Urothelium cell line (cell line): ENCODE measurements at regions not wholly inside any gene's neighbourhood (a gene's known extent, or its start where the extent isn't known, plus 50 kb on each side); places are given as distances from the start of the nearest gene placed in this dataset.
A peak's percentile ranks its signal among the peaks of the same experiment; 100 is the strongest.

Experiments used
- DNase-seq: peaks from one replicate; pipeline ENCODE4 v3.0.0; 2011; ENCODE audit warnings: low spot score, mixed read lengths
- FAIRE-seq: peaks from 2 replicates; lab custom pipeline; 2011; peaks lifted over from hg19 to GRCh38; lab: Jason Lieb, UNC

DNA sequence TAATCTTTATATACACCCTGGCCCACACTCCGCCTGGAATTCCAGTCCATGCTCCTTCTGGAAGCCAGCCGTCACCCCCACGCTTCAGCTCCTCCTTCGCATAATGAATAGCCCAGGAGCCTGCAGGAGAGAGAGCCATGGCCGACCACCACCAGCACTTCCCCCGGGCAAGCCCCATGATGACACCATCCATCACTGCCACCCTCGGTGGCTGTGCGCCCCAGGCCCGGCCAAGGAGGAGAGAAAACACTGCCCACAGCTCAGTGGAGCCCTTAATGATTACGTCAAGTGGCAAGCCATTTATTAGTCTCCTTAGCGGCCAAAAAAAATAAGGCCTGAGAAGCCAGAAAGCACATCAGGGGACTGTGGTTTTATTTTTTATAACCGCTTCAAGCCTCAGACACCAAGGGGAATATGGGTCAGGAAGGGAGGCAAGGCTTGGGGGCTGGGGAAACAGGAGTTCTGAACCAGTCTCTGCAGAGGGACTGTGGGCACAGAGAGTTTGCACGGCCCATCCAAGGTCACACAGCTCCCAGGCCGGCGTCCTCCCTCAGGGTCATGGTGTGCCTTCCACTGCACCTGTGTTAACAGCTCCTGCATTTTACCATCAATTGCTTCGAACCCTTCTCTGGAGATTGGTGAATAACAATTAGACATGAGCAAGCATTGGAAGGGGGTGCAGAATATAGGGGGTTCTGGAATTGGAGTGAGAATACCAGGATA lies 134.3 kb downstream of the MN1 start:
- peak; percentile 79 for FAIRE-seq
- DNase-seq: no peak

DNA sequence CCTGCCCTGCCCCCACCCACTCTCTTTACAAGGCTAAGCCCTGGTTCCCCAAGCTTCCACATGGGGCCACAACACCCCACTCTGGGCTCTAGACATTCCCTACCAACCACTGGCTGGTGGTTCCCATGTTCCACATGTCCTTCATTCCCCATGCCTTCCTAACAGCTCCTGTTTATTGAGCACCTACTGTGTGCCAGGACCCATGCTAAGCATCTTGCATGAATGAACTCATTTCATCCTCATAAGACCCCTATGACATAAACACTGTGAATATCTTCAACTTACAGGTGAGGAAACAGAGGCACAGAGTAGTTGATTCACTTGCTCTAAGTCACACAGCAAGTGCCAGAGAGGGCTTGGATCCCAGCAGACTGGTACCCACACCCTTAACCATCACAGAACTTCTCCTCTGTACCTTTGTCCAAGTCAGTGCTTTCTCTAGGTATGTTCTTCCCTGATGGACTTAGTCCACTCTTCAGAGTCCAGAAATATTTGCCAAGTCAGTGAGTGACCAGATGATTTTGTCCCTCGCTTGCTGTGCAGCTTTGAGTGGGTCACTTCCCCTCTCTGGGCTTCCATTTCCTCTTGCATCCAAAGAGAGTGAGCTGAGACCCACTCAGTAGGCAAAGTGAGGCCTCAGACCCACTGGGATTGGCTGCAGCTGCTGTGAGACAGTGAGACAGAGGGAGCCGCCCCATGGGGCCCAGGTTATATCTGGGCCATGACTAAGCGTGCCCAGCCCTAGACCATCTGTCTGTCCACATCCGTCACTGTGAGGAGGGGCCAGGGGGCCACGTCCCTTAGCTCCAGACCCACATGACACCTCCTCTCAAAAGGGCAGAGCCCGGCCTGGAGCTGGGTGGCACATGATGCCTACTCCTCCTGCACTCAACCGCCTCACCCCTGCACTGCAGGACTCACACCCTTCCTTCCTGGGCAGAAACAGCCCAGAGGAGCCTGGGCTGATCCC lies 132.4 kb downstream of the MN1 start:
- FAIRE-seq (peak; percentile 99), DNase-seq (peak; percentile 99)

- DNase-seq: peak; percentile 70
- FAIRE-seq: no peak
Observed at GRCh38 chr22:27669798-27670599, 131.6 kb downstream of the MN1 start.

GRCh38 chr22:27670701-27671412 lies 130.7 kb downstream of the MN1 start:
- no peak for FAIRE-seq
- peak; percentile 94 for DNase-seq

- no peak for DNase-seq
- FAIRE-seq: no peak
Observed at GRCh38 chr22:27671413-27671935, 130.1 kb downstream of the MN1 start.

DNA sequence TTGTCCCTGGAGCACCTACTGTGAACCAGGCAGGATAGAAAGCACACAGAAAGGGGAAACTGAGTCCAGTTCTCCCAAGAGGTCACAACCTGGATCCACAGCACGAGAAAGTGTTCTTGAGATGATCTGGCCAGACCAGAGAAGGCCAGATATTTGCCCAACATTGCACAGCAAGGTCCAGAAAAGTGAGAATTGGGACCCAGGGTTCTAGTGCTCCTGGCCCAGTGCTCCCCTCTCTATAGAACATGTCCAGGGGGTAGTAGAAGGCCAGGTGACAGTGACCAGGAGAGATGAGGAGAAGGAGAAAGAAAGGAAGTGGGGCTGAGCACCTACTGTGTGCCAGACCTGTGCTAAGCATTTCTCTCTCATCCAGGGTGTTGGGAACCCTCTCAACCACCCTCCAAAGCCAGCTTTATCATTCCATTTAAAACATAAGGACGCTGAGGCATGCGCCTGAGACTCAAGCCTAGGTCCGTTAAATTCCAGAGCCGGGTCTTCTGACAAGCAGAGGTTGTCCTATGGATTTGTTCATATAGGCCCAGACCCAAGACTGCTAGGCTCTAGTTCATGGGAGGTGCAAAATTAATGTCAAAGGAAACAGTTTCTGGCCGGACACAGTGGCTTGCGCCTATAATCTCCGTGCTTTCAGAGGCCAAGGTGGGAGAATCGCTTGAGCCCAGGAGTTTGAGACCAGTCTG lies 128.7 kb downstream of the MN1 start:
- FAIRE-seq (peak; percentile 95), DNase-seq (no peak)

GRCh38 chr22:27673839-27674238 lies 127.7 kb downstream of the MN1 start:
- DNase-seq (no peak), FAIRE-seq (peak; percentile 66)

DNA sequence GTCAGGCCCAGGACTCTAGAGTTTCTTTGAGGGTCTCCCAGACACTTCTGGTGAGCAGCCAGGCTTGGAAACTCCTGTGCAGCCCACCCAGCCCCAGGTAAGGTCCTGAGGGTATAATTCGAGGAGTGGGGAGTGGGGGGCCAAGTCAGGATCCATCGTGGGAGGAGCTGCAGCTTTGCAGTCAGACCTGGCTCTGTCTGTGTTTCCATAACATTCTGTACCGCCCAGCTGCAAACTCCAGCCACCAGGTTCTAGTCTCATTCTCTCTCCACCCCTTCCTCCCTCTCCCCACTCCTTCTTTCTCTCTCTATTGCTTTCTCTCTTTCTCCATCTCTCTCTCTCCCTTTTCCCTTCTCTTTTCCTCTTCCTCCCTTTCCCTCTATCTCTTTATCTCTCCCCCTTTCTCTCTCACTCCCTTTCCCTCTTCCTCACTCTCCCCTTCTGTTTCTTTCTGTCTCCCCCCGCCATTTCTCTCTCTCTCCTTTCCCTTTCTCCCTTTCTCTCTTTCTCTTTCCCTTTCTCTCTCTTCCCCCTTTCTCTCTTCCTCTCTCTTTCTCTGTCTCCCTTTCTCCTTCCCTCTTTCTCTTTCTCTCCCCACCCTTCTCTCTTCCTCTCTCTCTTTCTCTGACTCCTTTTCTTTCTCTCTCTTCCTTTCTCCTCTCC lies 127.2 kb downstream of the MN1 start:
- DNase-seq (no peak), FAIRE-seq (peak; percentile 42)

DNA sequence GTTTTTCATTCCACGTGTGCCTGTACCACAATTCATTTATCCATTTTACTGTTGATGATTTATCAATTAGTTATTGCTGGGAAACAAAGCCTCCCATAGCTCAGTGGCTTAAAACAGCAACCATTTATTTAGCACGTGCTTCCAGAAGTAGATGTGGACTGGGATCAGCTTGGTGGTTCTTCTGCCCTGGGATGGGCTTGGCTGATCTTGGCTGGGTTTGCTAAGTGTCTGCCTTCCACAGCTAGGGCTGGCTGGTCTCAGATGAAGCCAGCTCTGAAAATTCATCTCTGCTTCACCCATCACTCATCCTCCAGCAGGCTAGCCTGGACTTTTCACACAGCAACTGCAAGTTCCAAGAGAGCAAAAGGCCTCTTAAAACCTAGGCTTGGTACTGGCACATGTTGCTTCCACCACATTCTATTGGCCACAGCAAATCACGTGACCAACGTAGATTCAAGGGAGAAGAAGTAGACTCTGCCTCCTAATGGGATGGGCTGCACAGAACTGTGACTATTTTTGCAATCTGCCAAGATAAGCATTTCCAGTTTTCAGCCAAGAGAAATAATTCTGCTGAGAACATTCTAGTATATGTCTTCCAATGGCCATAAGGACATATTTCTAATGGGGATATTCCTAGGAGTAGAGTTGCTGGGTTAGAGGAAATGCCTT lies 124.9 kb downstream of the MN1 start:
- no peak for DNase-seq
- FAIRE-seq: no peak

- FAIRE-seq (peak; percentile 65), DNase-seq (no peak)
Observed at GRCh38 chr22:27677905-27678458, 123.6 kb downstream of the MN1 start.

- FAIRE-seq: peak; percentile 93
- DNase-seq: no peak
Observed at GRCh38 chr22:27679176-27679575, 122.4 kb downstream of the MN1 start.

DNA sequence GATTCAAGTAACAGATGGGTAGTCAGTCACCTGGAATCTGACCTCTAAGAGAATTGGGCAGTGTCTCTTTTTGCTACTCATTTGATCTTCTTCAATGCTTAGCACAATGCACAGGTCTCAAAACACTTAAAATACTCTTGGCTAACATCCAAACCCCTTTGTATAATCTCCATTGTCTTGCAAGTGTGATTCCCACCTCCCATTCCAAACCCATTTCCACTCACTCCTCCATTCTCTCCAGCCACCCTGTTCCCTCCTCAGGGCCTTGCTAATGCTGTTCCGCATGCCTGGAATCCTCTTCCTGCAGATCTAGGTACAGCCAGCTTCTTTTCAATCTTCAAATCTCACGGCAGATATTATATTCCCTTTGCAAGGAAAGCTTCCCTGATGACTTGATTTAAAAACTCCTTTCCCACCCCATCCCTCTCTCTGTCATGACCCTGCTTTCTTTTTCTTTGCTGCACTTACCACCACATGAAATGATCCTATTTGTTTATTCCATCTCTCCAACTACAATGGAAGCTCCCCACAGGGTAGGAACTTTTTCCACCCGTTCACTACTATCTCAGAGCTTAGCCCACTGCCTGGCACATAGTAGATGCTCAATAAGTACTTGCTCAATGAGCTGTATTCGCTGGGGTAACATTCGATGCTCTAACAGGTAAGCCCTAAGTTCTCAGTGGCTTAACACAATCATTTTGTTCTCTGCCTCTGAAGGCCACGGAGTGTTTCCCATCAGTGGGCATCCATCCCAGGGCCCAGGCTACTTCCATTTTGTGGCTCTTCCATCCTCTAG lies 121.7 kb downstream of the MN1 start:
- peak; percentile 20 for FAIRE-seq
- DNase-seq: no peak

DNA sequence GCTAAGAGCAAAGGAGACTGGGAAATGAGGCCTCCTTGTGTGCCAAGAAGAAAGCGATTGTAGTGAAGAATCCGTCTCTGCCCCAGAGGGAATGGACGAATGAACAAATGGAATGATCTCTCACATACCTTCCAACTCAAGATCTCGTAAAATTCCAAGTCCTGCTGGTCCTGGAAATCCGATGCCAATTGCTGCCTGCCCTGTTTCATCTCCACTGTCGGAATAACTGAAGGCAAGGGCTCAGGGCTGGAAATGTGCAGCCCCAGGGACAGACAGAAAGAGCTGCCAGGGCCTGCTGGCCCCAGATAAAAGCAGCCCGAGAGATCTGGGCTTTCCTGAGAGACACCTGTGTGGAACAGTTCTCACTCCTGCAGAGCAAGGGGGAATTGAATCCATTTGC lies 120.9 kb downstream of the MN1 start:
- no peak for DNase-seq
- FAIRE-seq: no peak

- DNase-seq: no peak
- FAIRE-seq: peak; percentile 97
Observed at GRCh38 chr22:27681037-27681436, 120.5 kb downstream of the MN1 start.

GRCh38 chr22:27682437-27682836 lies 119.1 kb downstream of the MN1 start:
- FAIRE-seq: peak; percentile 56
- no peak for DNase-seq

DNA sequence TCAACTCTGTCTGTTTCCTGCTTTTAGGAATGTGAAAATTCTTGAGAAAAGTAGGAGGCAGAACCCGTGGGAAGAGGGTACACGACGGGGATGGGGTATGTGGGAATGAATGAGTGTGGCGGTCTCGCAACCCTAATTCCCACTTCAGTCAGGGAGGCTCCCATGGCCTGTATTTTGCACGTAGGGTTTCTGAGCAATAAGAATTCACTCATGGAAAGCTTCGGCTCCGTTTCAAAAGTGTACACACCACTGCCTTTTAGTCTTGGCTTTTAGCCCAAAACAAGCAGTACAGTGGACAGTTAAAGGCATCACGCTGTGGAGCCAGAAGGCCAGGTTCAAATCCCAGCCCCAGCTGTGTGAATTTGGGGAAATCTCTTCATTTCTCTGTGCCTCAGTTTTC lies 116.7 kb downstream of the MN1 start:
- FAIRE-seq (peak; percentile 85), DNase-seq (no peak)

- no peak for DNase-seq
- FAIRE-seq: peak; percentile 48
Observed at GRCh38 chr22:27685515-27685914, 116.0 kb downstream of the MN1 start.
